ENCODE measurements at regions not wholly inside any gene's neighbourhood (a gene's known extent, or its start where the extent isn't known, plus 50 kb on each side); places are given as distances from the start of the nearest gene placed in this dataset.

DNA sequence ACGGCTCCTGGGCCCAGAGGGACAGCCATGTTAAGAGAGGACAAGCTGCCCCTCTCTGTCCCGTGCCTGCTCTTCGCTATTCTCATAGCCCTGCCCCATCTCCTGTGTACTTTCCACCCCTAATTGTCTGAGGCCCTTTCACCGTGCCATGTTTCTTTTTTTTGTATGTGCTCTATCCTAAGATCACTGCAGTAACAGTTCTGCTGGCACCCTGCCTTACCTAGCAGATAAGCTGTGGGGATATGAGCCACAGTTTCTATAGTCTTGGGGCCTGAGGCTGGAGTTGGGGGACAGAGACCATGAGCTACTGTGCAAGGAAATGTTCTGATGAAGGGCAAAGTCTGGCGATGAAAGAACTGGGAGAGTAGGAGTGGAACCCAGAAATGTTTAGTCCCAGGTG, 269.5 kb upstream of the CITED2 start:
- Histone ChIP-seq H3K27me3 (replicated peaks; ENCODE audit: control insufficient read depth, insufficient read depth, low read length) (no peaks in the 10 kb centered on the region), H3K4me3 (ENCODE audit: low read length) (no peak overlapping the region), H3K4me1 (ENCODE audit: control insufficient read depth, insufficient read depth, low read length) (peaks cover 27% of the 10 kb centered on the region), H3K9ac (ENCODE audit: low read length) (no peak overlapping the region), H3K9me3 (ENCODE audit: control insufficient read depth, low read length) (no peaks in the 10 kb centered on the region), H3K36me3 (ENCODE audit: control insufficient read depth, insufficient read depth, low read length, severe bottlenecking) (no peaks in the 10 kb centered on the region)
- DNase-seq (ENCODE audit: low read depth), result no peak

- no peaks in the 10 kb centered on the region for H3K36me3 ChIP-seq (ENCODE audit: control insufficient read depth, insufficient read depth, low read length, severe bottlenecking)
- H3K9ac ChIP-seq (ENCODE audit: low read length), result no peak overlapping the region
- no peak overlapping the region for H3K4me3 ChIP-seq (ENCODE audit: low read length)
- H3K27me3 ChIP-seq (replicated peaks; ENCODE audit: control insufficient read depth, insufficient read depth, low read length), result no peaks in the 10 kb centered on the region
- no peak for DNase-seq (ENCODE audit: low read depth)
- no peaks in the 10 kb centered on the region for H3K9me3 ChIP-seq (ENCODE audit: control insufficient read depth, low read length)
- H3K4me1 ChIP-seq (ENCODE audit: control insufficient read depth, insufficient read depth, low read length), result peaks cover 26% of the 10 kb centered on the region
Observed at GRCh38 chr6:139642346-139642745, 267.9 kb upstream of the CITED2 start.

GRCh38 chr6:139641376-139641775, 266.9 kb upstream of the CITED2 start:
- Histone ChIP-seq H3K27me3 (replicated peaks; ENCODE audit: control insufficient read depth, insufficient read depth, low read length) (no peaks in the 10 kb centered on the region), H3K4me3 (ENCODE audit: low read length) (no peak overlapping the region), H3K36me3 (ENCODE audit: control insufficient read depth, insufficient read depth, low read length, severe bottlenecking) (no peaks in the 10 kb centered on the region), H3K9ac (ENCODE audit: low read length) (no peak overlapping the region), H3K4me1 (ENCODE audit: control insufficient read depth, insufficient read depth, low read length) (peaks cover 19% of the 10 kb centered on the region), H3K9me3 (ENCODE audit: control insufficient read depth, low read length) (no peaks in the 10 kb centered on the region)
- DNase-seq (ENCODE audit: low read depth), result no peak

DNA sequence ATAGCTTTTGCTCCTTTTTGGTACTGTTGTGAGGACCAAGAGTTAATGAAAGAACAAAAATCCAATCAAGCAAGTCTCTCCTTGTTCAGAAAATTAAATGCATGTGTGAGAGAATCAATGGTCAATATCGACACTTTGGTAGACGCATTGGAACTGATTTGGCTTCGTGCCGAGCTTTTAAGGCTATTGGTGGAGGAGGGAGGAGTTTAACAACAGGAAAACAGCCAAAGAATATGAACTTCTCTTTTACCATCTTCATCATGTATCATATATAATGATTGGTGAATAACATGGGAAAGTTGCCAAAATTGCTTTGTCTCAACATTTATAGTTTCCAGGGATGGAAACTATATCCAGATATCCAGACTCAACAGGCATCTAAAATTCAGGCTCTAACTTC, 266.5 kb upstream of the CITED2 start:
- Histone ChIP-seq H3K4me1 (ENCODE audit: control insufficient read depth, insufficient read depth, low read length) (peaks cover 19% of the 10 kb centered on the region), H3K4me3 (ENCODE audit: low read length) (no peak overlapping the region), H3K27me3 (replicated peaks; ENCODE audit: control insufficient read depth, insufficient read depth, low read length) (no peaks in the 10 kb centered on the region), H3K9me3 (ENCODE audit: control insufficient read depth, low read length) (no peaks in the 10 kb centered on the region), H3K9ac (ENCODE audit: low read length) (no peak overlapping the region), H3K36me3 (ENCODE audit: control insufficient read depth, insufficient read depth, low read length, severe bottlenecking) (no peaks in the 10 kb centered on the region)
- no peak for DNase-seq (ENCODE audit: low read depth)

DNA sequence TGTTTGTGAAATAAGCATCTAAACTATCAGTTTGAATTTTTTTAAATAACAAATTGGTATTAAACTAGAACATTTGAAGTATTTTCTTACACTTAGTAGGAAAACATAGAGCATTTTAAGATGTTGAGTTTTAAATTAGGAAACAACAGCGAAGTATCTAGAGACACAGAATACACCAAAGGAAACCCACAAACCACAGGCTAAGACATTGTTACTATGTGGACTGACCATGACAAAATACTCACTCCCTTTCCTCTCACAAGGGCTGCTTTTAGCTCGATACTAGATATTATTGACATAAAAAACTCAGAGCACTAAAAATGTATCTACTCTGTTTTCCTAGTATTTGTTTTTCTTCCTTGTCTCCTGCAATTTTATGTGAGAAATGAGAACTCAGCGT, 266.0 kb upstream of the CITED2 start:
- no peak for DNase-seq (ENCODE audit: low read depth)
- H3K9me3 ChIP-seq (ENCODE audit: control insufficient read depth, low read length), result no peaks in the 10 kb centered on the region
- H3K4me3 ChIP-seq (ENCODE audit: low read length), result no peak overlapping the region
- H3K9ac ChIP-seq (ENCODE audit: low read length), result no peak overlapping the region
- peaks cover 16% of the 10 kb centered on the region for H3K4me1 ChIP-seq (ENCODE audit: control insufficient read depth, insufficient read depth, low read length)
- H3K36me3 ChIP-seq (ENCODE audit: control insufficient read depth, insufficient read depth, low read length, severe bottlenecking), result no peaks in the 10 kb centered on the region
- no peaks in the 10 kb centered on the region for H3K27me3 ChIP-seq (replicated peaks; ENCODE audit: control insufficient read depth, insufficient read depth, low read length)

DNA sequence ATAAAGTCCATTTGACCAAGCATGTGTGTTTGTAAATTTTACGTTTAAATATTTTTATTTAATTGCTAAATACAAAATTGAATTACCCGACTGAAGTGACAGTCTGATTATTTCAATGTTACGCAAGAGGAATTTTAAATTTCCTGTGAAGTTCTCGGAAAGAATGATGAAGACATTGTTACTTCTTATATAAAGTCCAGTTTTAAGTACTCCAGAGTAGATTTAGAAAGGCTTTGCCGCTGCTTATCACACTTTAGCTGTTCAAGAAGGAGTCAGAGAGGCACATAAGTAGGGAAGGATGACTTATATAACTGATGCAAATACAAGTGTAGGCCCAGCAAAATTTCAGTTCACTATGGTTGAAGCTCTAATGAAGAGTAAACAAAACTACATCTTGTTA, 265.1 kb upstream of the CITED2 start:
- Histone ChIP-seq H3K27me3 (replicated peaks; ENCODE audit: control insufficient read depth, insufficient read depth, low read length) (no peaks in the 10 kb centered on the region), H3K4me3 (ENCODE audit: low read length) (no peak overlapping the region), H3K36me3 (ENCODE audit: control insufficient read depth, insufficient read depth, low read length, severe bottlenecking) (no peaks in the 10 kb centered on the region), H3K9ac (ENCODE audit: low read length) (no peak overlapping the region), H3K4me1 (ENCODE audit: control insufficient read depth, insufficient read depth, low read length) (peaks cover 7% of the 10 kb centered on the region), H3K9me3 (ENCODE audit: control insufficient read depth, low read length) (no peaks in the 10 kb centered on the region)
- no peak for DNase-seq (ENCODE audit: low read depth)

DNA sequence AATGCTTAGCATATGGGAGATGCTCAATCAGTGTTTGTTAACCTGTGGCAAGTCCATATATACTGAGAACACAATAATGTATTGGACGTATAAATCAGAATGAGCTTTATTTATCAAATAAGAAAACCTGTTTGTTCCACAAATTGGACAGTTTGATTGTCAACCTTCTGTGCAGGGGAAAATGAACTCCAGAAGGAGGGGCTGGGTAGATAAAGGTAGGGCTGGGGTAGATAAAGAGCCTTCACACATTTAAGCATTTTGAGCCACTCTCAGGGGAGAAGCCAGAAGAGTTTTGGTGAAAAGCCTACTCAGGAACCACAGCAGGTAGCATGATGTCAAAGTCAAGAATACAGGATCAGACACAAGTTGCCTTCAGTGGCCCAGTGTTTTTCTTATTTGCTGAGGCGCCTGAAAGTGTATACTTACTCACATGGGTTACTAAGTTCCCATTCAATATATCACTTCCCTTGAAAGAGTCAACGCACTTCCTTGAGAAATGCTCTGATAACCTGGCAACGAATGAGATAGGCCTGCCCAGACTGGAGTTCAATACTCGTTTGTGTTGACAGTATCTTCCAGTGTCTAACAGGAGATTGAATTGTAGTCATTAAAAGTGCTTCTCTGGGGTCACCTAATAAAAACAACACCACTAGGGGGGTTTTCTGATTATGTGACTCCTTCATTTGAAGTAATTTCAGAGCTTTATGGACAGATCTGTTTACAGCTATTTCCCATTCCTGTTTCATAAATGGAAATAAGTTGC, 263.9 kb upstream of the CITED2 start:
- H3K27me3 ChIP-seq (replicated peaks; ENCODE audit: control insufficient read depth, insufficient read depth, low read length), result no peaks in the 10 kb centered on the region
- no peaks in the 10 kb centered on the region for H3K9me3 ChIP-seq (ENCODE audit: control insufficient read depth, low read length)
- DNase-seq (ENCODE audit: low read depth), result no peak
- H3K4me1 ChIP-seq (ENCODE audit: control insufficient read depth, insufficient read depth, low read length), result no peaks in the 10 kb centered on the region
- no peaks in the 10 kb centered on the region for H3K36me3 ChIP-seq (ENCODE audit: control insufficient read depth, insufficient read depth, low read length, severe bottlenecking)
- H3K4me3 ChIP-seq (ENCODE audit: low read length), result no peak overlapping the region
- no peak overlapping the region for H3K9ac ChIP-seq (ENCODE audit: low read length)

GRCh38 chr6:139637766-139638165, 263.3 kb upstream of the CITED2 start:
- H3K4me1 ChIP-seq (ENCODE audit: control insufficient read depth, insufficient read depth, low read length), result no peaks in the 10 kb centered on the region
- H3K4me3 ChIP-seq (ENCODE audit: low read length), result no peak overlapping the region
- H3K9me3 ChIP-seq (ENCODE audit: control insufficient read depth, low read length), result no peaks in the 10 kb centered on the region
- DNase-seq (ENCODE audit: low read depth), result no peak
- H3K27me3 ChIP-seq (replicated peaks; ENCODE audit: control insufficient read depth, insufficient read depth, low read length), result no peaks in the 10 kb centered on the region
- H3K9ac ChIP-seq (ENCODE audit: low read length), result no peak overlapping the region
- H3K36me3 ChIP-seq (ENCODE audit: control insufficient read depth, insufficient read depth, low read length, severe bottlenecking), result no peaks in the 10 kb centered on the region

DNA sequence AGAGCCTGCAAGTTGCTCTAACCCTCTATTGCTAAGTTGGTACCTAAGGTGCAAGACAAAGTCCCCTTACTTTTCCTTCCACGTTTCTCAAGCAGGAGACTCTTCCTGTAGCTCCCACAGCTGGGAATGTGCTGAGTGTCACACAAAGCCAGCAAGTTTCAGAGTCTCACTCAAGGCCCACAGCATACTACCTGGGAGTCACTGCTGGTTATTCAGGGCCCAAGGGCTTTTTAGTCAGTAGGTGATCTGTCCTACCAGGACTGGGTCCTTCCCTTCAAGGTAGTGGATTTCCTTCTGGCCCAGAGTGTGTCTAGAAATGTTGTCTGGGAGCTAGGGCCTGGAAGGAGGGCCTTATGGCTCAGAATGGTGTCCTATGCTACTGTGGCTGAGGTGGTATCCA, 261.9 kb upstream of the CITED2 start:
- no peak overlapping the region for H3K4me3 ChIP-seq (ENCODE audit: low read length)
- DNase-seq (ENCODE audit: low read depth), result no peak
- H3K4me1 ChIP-seq (ENCODE audit: control insufficient read depth, insufficient read depth, low read length), result no peaks in the 10 kb centered on the region
- H3K27me3 ChIP-seq (replicated peaks; ENCODE audit: control insufficient read depth, insufficient read depth, low read length), result no peaks in the 10 kb centered on the region
- H3K9me3 ChIP-seq (ENCODE audit: control insufficient read depth, low read length), result no peaks in the 10 kb centered on the region
- H3K9ac ChIP-seq (ENCODE audit: low read length), result no peak overlapping the region
- H3K36me3 ChIP-seq (ENCODE audit: control insufficient read depth, insufficient read depth, low read length, severe bottlenecking), result no peaks in the 10 kb centered on the region

- no peaks in the 10 kb centered on the region for H3K9me3 ChIP-seq (ENCODE audit: control insufficient read depth, low read length)
- H3K9ac ChIP-seq (ENCODE audit: low read length), result no peak overlapping the region
- H3K4me1 ChIP-seq (ENCODE audit: control insufficient read depth, insufficient read depth, low read length), result no peaks in the 10 kb centered on the region
- DNase-seq (ENCODE audit: low read depth), result no peak
- H3K36me3 ChIP-seq (ENCODE audit: control insufficient read depth, insufficient read depth, low read length, severe bottlenecking), result no peaks in the 10 kb centered on the region
- no peak overlapping the region for H3K4me3 ChIP-seq (ENCODE audit: low read length)
- H3K27me3 ChIP-seq (replicated peaks; ENCODE audit: control insufficient read depth, insufficient read depth, low read length), result no peaks in the 10 kb centered on the region
Observed at GRCh38 chr6:139635401-139636130, 261.1 kb upstream of the CITED2 start.

DNA sequence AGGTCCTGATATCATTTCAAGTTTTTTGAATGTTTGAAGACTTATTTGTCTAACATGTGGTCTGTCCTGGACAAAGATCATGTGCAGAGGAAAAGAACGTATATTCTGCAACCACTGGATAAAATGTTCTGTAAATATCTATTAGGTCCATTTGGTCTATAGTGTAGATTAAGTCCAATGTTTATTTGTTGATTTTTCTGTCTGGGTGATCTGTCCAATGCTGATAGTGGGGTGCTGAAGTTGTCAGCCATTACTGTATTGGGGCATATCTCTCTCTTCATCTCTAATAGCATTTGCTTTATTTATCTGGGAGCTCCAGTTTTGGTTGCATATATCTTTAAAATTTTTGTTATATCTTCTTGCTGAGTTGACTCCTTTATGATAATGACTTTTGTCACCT, 258.4 kb upstream of the CITED2 start:
- no peaks in the 10 kb centered on the region for H3K27me3 ChIP-seq (replicated peaks; ENCODE audit: control insufficient read depth, insufficient read depth, low read length)
- no peak overlapping the region for H3K4me3 ChIP-seq (ENCODE audit: low read length)
- H3K9ac ChIP-seq (ENCODE audit: low read length), result no peak overlapping the region
- no peak for DNase-seq (ENCODE audit: low read depth)
- H3K4me1 ChIP-seq (ENCODE audit: control insufficient read depth, insufficient read depth, low read length), result peaks cover 3% of the 10 kb centered on the region
- no peaks in the 10 kb centered on the region for H3K9me3 ChIP-seq (ENCODE audit: control insufficient read depth, low read length)
- H3K36me3 ChIP-seq (ENCODE audit: control insufficient read depth, insufficient read depth, low read length, severe bottlenecking), result no peaks in the 10 kb centered on the region

All from adipocyte (in vitro differentiated cells).